Heart right ventricle (tissue), 16 donors: ENCODE measurements at regions not wholly inside any gene's neighbourhood (a gene's known extent, or its start where the extent isn't known, plus 50 kb on each side); places are given as distances from the start of the nearest gene placed in this dataset.

Experiments used
- ATAC-seq, 8 donors: fragments of 200-7000 bp; cut with Tn5 transposase; one replicate each; pipeline ENCODE4 v1.9.1; 2020; ENCODE audit warnings: mild to moderate bottlenecking in 8 of 8, moderate library complexity in 8 of 8, moderate number of reproducible peaks in 1 of 8
- DNase-seq, 2 donors: peaks; one replicate each; pipeline ENCODE4 v3.0.0-alpha.2; 2020
- H3K27ac ChIP-seq, 10 donors: fragments of 200-600 bp; sonication (generic) in 2 of 10; one replicate each; pipeline versions ENCODE4 v1.5.0 to v1.8.0; 2020 to 2022; ENCODE audit warnings: mild to moderate bottlenecking in 3 of 10
- H3K27me3 ChIP-seq, 7 donors: fragments of 200-600 bp; one replicate each; pipeline ENCODE4 v1.8.0; 2021 to 2022; ENCODE audit warnings: mild to moderate bottlenecking in 2 of 7
- H3K36me3 ChIP-seq, 9 donors: fragments of 200-600 bp; sonication (generic) in 1 of 9; one replicate each; pipeline versions ENCODE4 v1.5.0 to v1.8.0; 2020 to 2022; ENCODE audit warnings: mild to moderate bottlenecking in 2 of 9
- H3K4me1 ChIP-seq, 9 donors: fragments of 200-600 bp; sonication (generic) in 1 of 9; one replicate each; pipeline versions ENCODE4 v1.5.0 to v1.8.0; 2020 to 2022; ENCODE audit warnings: mild to moderate bottlenecking in 4 of 9
- H3K4me3 ChIP-seq, 10 donors: fragments of 200-600 bp; sonication (generic) in 2 of 10; one replicate each; pipeline versions ENCODE4 v1.5.0 to v1.8.0; 2020 to 2022; ENCODE audit warnings: mild to moderate bottlenecking in 7 of 10, moderate library complexity in 2 of 10
- H3K9me3 ChIP-seq, 11 donors: fragments of 200-600 bp in 10 of 11; sonication (generic) in 2 of 11; one replicate each; pipeline versions ENCODE4 v1.5.0 to v1.8.0; 2013 to 2022; ENCODE audit warnings: mild to moderate bottlenecking in 2 of 11, control low read depth in 1 of 11, moderate library complexity in 1 of 11
- WGBS, 2 donors: extraction: QIAGEN DNeasy Blood & Tissue Kit; methylation state at CpG; one replicate each; pipeline ENCODE4 v1.1.7; 2013; ENCODE audit warnings: inconsistent platforms in 1 of 2; 5-methylcytosine and 5-hydroxymethylcytosine counted together
- intact Hi-C, 10 donors: fragments of 100-400 bp; cut with DNase I; formaldehyde crosslinking; loops; one replicate each; pipeline versions ENCODE4 v1.11.1 to v1.14.2; 2022
- TF ChIP-seq, protein P1 (sequence below), 9 donors: fragments of 200-600 bp; sonication (generic) in 2 of 9; IDR thresholded peaks; one replicate each; pipeline versions ENCODE4 v1.5.0 to v1.8.0; 2021 to 2022; ENCODE audit warnings: antibody characterized with exemption in 9 of 9, mild to moderate bottlenecking in 5 of 9, moderate library complexity in 1 of 9
- donor health status: Arrhythmogenic right ventricular cardiomyopathy.
- donor health status: ischemic (EF 13 %, LVEDD 7.1; RV severe dilation, severe dysfunction).
- donor health status: healthy with polysubstance abuse.
- donor health status: DM: no; HTN: yes; CAD: no.
- donor health status: DM: no; HTN: no; CAD: no.
- donor health status: ischemic (EF 25% LVEDD 6.9; RV normal size, moderate dysfunction).
- donor health status: ischemic (EF 25% LVEDD 5.7; RV mildly dilated, moderate dysfunction).
- donor health status: healthy.
- donor health status: DM: yes; HTN: yes; CAD: no.
- donor health status: Ischemic cardiomyopathy.
- donor health status: ischemic (EF 35%, LVEDD 5.7; RV mildly dilated, moderate dysfunction).
- donor health status: nonischemic (EF 11% LVEDD 7.7; RV severe dilation, severe dysfunction).
- donor health status: DM: yes; HTN: yes; CAD: no.
- donor health status: PGD.
- donor health status: ischemic (EF 29% LVEDD 5.4; RV normal size, mild dysfunction).
- donor health status: nonischemic (EF 23%, LVEDD 6.1; RV moderate dilation, normal function).

- Histone ChIP-seq H3K27me3 (no peaks in the 10 kb centered on the region), H3K36me3 (no peaks in the 10 kb centered on the region), H3K27ac (no peak overlapping the region), H3K4me1 (peaks cover 0 to 45% (median 0%) of the 10 kb centered on the region in 9 donors), H3K9me3 (no peaks in the 10 kb centered on the region), H3K4me3 (no peak overlapping the region)
- WGBS, 2 donors, result 93 to 97% methylated on average over 1 of the region's 1 CpG
- intact Hi-C loops, result loop anchor here in 2 of 10 donors (10.0 kb wide), 2 partner anchors 45 to 145 kb away; no protein-coding TSS in a partner anchor
- no peak for ATAC-seq
- no peak for DNase-seq
- TF ChIP-seq, protein P1, sequence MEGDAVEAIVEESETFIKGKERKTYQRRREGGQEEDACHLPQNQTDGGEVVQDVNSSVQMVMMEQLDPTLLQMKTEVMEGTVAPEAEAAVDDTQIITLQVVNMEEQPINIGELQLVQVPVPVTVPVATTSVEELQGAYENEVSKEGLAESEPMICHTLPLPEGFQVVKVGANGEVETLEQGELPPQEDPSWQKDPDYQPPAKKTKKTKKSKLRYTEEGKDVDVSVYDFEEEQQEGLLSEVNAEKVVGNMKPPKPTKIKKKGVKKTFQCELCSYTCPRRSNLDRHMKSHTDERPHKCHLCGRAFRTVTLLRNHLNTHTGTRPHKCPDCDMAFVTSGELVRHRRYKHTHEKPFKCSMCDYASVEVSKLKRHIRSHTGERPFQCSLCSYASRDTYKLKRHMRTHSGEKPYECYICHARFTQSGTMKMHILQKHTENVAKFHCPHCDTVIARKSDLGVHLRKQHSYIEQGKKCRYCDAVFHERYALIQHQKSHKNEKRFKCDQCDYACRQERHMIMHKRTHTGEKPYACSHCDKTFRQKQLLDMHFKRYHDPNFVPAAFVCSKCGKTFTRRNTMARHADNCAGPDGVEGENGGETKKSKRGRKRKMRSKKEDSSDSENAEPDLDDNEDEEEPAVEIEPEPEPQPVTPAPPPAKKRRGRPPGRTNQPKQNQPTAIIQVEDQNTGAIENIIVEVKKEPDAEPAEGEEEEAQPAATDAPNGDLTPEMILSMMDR (IDR thresholded peaks at IDR 0.05), result no peak
Measured at GRCh38 chr7:77469927-77470326, 53.8 kb upstream of the GSAP start.

DNA sequence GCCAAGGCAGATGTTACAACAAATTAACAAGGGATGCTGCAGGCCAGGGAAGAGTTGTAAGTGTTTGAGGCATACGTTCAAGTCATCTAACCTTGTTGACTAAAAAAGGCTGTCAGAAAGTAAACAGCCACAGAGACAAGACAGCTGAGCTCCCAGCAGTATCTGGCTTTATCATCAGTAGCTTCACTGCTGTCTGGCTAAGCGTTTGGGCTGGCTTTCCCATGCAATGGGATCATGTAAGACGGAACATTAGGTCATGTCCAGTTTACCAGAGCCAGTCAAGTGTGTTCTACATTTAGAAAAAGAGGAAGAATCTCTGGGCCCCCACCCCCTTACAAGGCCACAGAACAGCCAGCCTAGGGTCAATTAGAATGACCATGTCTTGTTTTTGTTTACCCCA is 51.3 kb upstream of the GSAP start:
- peak; percentile 22 to 47 for DNase-seq
- Histone ChIP-seq H3K36me3 (no peaks in the 10 kb centered on the region), H3K4me3 (no peak overlapping the region), H3K4me1 (peaks cover 0 to 42% (median 0%) of the 10 kb centered on the region in 9 donors), H3K27me3 (no peaks in the 10 kb centered on the region), H3K27ac (peak overlapping the region in 1 of 10 donors; percentile 16), H3K9me3 (no peaks in the 10 kb centered on the region)
- ATAC-seq, result peak; percentile 59 to 93 (median 84)
- TF ChIP-seq, protein P1 (IDR thresholded peaks at IDR 0.05), result no peak
- 57 to 64% methylated on average over 3 of the region's 3 CpGs for WGBS, 2 donors
- intact Hi-C loops, result loop anchor here in 1 of 10 donors (10.0 kb wide), 1 partner anchor 47 kb away; no protein-coding TSS in a partner anchor

- DNase-seq (no peak), ATAC-seq (no peak)
- 77 to 87% methylated on average over 1 of the region's 1 CpG for WGBS, 2 donors
- Histone ChIP-seq H3K4me3 (no peak overlapping the region), H3K36me3 (no peaks in the 10 kb centered on the region), H3K4me1 (peaks cover 0 to 42% (median 0%) of the 10 kb centered on the region in 9 donors), H3K27ac (peak overlapping the region in 3 of 10 donors; percentile 6 to 55 (median 16)), H3K9me3 (no peaks in the 10 kb centered on the region), H3K27me3 (no peaks in the 10 kb centered on the region)
- intact Hi-C loops, result loop anchor here in 1 of 10 donors (10.0 kb wide), 1 partner anchor 48 kb away; no protein-coding TSS in a partner anchor
- TF ChIP-seq, protein P1 (IDR thresholded peaks at IDR 0.05), result no peak
Measured at GRCh38 chr7:77466450-77466849, 50.3 kb upstream of the GSAP start.
